ENCODE measurements at regions not wholly inside any gene's neighbourhood (a gene's known extent, or its start where the extent isn't known, plus 50 kb on each side); places are given as distances from the start of the nearest gene placed in this dataset.
A peak's percentile ranks its signal among the peaks of the same experiment; 100 is the strongest.
"Not testable (repeated sequence)": the region's sequence is repeated elsewhere in the genome, so short reads cannot be mapped to it uniquely, and the experiment has no call there.

GRCh38 chr14:25394356-25394755, 344.4 kb upstream of the STXBP6 start:
- H3K9me3 ChIP-seq = no peaks in the 10 kb centered on the region
- DNase-seq (ENCODE audit: low spot score in 2 of 2) = no peak
- no peaks in the 10 kb centered on the region for H3K27me3 ChIP-seq
- H3K27ac ChIP-seq = no peak overlapping the region
- no peak overlapping the region for H3K4me3 ChIP-seq
- no peaks in the 10 kb centered on the region for H3K4me1 ChIP-seq
- TF ChIP-seq, protein P1, sequence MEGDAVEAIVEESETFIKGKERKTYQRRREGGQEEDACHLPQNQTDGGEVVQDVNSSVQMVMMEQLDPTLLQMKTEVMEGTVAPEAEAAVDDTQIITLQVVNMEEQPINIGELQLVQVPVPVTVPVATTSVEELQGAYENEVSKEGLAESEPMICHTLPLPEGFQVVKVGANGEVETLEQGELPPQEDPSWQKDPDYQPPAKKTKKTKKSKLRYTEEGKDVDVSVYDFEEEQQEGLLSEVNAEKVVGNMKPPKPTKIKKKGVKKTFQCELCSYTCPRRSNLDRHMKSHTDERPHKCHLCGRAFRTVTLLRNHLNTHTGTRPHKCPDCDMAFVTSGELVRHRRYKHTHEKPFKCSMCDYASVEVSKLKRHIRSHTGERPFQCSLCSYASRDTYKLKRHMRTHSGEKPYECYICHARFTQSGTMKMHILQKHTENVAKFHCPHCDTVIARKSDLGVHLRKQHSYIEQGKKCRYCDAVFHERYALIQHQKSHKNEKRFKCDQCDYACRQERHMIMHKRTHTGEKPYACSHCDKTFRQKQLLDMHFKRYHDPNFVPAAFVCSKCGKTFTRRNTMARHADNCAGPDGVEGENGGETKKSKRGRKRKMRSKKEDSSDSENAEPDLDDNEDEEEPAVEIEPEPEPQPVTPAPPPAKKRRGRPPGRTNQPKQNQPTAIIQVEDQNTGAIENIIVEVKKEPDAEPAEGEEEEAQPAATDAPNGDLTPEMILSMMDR (IDR thresholded peaks at IDR 0.05) = no peak
- no peak for TF ChIP-seq EP300 (IDR thresholded peaks at IDR 0.05)
- TF ChIP-seq POLR2A (IDR thresholded peaks at IDR 0.05) = no peak
- no peaks in the 10 kb centered on the region for H3K36me3 ChIP-seq

GRCh38 chr14:25389948-25390347, 340.0 kb upstream of the STXBP6 start:
- 61 to 76% methylated on average over 2 of the region's 2 CpGs for WGBS, 2 donors
- TF ChIP-seq EP300 (IDR thresholded peaks at IDR 0.05) = peak in 1 of 2 donors; percentile 15
- TF ChIP-seq, protein P1 (IDR thresholded peaks at IDR 0.05) = no peak
- no peak for TF ChIP-seq POLR2A (IDR thresholded peaks at IDR 0.05)

GRCh38 chr14:25381498-25381897, 331.6 kb upstream of the STXBP6 start:
- Histone ChIP-seq H3K36me3 (no peaks in the 10 kb centered on the region), H3K4me1 (no peaks in the 10 kb centered on the region), H3K27me3 (no peaks in the 10 kb centered on the region), H3K4me3 (no peak overlapping the region), H3K9me3 (no peaks in the 10 kb centered on the region), H3K27ac (no peak overlapping the region)
- 37 to 40% methylated on average over 3 of the region's 3 CpGs for WGBS, 2 donors
- TF ChIP-seq EP300 (IDR thresholded peaks at IDR 0.05) (no peak), POLR2A (IDR thresholded peaks at IDR 0.05) (no peak)
- TF ChIP-seq, protein P1 (IDR thresholded peaks at IDR 0.05) = no peak
- DNase-seq (ENCODE audit: low spot score in 2 of 2) = no peak

More at GRCh38 chr14:25389948-25390347, 340.0 kb upstream of the STXBP6 start:
- Histone ChIP-seq H3K9me3 (no peaks in the 10 kb centered on the region), H3K36me3 (no peaks in the 10 kb centered on the region), H3K4me1 (no peaks in the 10 kb centered on the region), H3K27me3 (no peaks in the 10 kb centered on the region), H3K27ac (no peak overlapping the region), H3K4me3 (no peak overlapping the region)
- DNase-seq (ENCODE audit: low spot score in 2 of 2) = no peak

GRCh38 chr14:25375639-25376038, 325.7 kb upstream of the STXBP6 start:
- no peak for DNase-seq (ENCODE audit: low spot score in 2 of 2)
- H3K4me3 ChIP-seq = no peak overlapping the region
- H3K9me3 ChIP-seq = no peaks in the 10 kb centered on the region
- no peak for TF ChIP-seq POLR2A (IDR thresholded peaks at IDR 0.05)
- TF ChIP-seq, protein P1 (IDR thresholded peaks at IDR 0.05) = no peak
- TF ChIP-seq EP300 (IDR thresholded peaks at IDR 0.05) = no peak
- no peaks in the 10 kb centered on the region for H3K36me3 ChIP-seq
- H3K4me1 ChIP-seq = no peaks in the 10 kb centered on the region
- WGBS, 2 donors = 92% methylated on average over 2 of the region's 2 CpGs
- H3K27ac ChIP-seq = no peak overlapping the region
- H3K27me3 ChIP-seq = no peaks in the 10 kb centered on the region

- Histone ChIP-seq H3K27ac (no peak overlapping the region), H3K9me3 (peaks cover 0 to 9% (median 0%) of the 10 kb centered on the region in 4 donors), H3K36me3 (no peaks in the 10 kb centered on the region), H3K27me3 (no peaks in the 10 kb centered on the region), H3K4me1 (no peaks in the 10 kb centered on the region), H3K4me3 (no peak overlapping the region)
- whole genome bisulfite sequencing, 2 donors = 86 to 97% methylated on average over 1 of the region's 1 CpG
- no peak for DNase-seq (ENCODE audit: low spot score in 2 of 2)
- TF ChIP-seq, protein P1 (IDR thresholded peaks at IDR 0.05) = no peak
- no peak for TF ChIP-seq EP300 (IDR thresholded peaks at IDR 0.05)
- no peak for TF ChIP-seq POLR2A (IDR thresholded peaks at IDR 0.05)
These were observed 321.1 kb upstream of the STXBP6 start for GRCh38 chr14:25371068-25371467.

DNA sequence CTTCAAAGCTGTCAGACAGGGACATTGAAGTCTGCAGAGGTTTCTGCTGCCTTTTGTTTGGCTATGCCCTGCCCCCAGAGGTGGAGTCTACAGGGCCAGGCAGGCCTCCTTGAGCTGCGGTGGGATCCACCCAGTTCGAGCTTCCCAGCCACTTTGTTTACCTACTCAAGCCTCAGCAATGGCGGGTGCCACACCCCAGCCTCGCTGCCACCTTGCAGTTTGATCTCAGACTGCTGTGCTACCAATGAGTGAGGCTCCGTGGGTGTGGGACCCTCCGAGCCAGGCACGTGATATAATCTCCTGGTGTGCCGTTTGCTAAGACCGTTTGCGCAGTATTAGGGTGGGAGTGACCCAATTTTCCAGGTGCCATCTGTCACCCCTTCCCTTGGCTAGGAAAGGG, 320.1 kb upstream of the STXBP6 start:
- not testable (repeated sequence) for H3K4me3 ChIP-seq; H3K36me3 ChIP-seq; H3K27ac ChIP-seq; H3K4me1 ChIP-seq; H3K27me3 ChIP-seq; DNase-seq (ENCODE audit: low spot score in 2 of 2)
- 91 to 95% methylated on average over 10 of the region's 10 CpGs for WGBS, 2 donors
- H3K9me3 ChIP-seq = peaks cover 0 to 12% (median 0%) of the 10 kb centered on the region in 4 donors

Measured in tibial nerve (tissue), 4 donors.